8988T (cell line): ENCODE measurements at regions not wholly inside any gene's neighbourhood (a gene's known extent, or its start where the extent isn't known, plus 50 kb on each side); places are given as distances from the start of the nearest gene placed in this dataset.

Source experiments
- DNase-seq: peaks from one replicate; pipeline ENCODE4 v3.0.0; 2011

DNA sequence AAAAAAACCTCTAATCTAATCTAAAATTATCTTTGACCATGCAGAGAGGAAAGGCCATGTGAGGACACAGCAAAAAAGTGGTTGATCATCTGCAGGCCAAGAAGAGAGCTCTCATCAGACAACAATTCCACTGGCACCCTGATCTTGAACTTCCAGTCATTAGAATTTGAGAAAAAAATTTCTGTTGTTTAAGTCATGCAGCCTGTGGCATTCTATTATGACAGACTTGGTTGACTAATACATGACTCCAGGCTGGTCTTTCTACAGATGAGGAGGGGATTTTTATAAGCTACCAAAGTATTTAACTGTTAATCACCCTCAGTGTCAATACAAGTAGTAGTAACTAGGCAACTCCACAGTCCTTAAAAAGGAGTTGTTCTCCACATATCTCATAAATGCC lies 358.5 kb upstream of the RGMB start:
- DNase-seq: no peak

DNA sequence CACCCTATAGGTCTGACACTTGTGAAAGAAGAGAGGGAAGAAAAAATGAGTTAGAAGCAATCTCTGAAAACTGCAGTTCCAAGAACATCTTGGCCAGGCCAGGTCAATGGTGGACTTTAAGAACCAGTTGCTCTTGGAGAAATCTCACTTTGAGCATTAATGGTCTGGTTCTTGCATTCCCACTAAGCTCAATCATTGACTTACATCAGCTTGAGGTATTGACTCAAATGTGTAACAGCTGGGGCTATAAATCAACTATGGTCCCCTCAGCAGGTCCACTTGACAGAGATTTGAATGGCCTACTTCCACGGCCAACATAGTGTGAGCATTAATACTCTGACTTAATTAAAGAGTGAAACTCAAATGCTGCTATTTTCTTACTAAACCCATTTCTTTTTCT lies 357.8 kb upstream of the RGMB start:
- DNase-seq: no peak

DNA sequence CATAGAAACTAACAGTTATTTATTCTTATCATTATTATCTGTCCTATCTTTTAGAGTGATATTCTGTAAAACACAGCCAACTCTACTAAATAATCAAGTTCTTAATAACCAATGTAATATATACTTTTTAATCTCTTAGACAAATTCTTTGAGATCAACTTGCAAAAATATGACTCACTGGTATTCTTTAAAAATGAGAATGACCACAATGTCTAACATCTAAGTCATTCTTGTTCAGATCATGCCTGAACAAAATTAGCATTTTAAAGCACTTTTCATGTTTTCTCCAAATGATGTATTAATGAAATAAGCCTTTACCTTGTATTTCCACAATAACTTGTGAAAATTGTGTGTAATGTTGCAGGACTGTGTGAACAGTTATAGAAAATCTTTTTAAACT lies 356.9 kb upstream of the RGMB start:
- no peak for DNase-seq

DNA sequence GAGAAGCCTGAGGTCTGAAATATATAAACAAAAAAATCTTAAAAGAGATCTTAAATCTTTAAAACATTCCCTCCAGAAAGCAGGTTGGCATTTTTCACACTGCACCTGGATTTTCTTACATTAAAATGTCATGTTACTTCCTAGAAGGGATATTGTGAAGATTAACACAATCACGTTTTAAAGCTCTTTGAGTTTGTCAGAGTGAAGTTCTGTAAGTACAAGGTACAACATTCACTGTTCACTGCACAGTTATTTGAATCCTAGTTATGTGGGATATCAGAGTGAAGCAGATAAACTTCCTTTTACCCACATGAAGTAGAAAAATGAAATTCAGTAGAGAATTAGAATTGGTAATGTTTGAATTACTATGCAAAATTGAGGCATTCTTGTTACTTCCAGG lies 353.6 kb upstream of the RGMB start:
- no peak for DNase-seq

DNA sequence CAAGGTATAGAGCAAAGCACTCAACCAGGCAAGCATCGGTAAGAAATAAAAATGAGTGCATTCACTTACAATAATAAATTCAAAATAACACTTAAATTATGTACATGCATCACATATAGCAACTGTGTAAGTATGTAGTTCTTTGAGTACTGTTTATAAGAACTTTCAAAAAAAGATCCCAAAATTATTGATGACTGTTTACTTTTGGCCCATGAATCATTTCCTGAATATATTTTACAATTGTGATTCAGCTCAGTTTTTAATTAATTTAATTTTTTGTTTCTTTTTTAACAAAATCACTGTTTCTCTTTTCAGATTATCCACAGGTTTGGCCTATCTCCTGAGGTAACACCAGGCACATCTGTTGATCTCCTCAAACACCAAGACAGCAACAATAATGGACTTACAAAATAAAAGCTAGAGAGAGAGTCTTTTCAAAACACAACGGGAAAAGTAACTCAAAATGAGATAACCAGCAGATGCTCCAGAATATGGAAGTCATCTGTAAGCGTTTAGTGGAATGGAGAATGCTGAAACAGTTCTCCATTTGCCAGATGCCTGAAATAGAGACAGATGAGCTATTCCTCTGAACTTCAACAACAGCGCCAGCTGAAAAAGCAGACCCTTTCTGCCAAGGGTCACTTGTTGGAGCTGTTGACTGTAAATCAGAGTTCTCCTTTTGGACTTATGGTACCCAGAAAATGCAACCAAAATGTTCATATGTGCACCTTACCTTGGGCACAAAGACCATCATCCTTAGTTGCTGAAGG lies 348.6 kb upstream of the RGMB start:
- DNase-seq: no peak

DNA sequence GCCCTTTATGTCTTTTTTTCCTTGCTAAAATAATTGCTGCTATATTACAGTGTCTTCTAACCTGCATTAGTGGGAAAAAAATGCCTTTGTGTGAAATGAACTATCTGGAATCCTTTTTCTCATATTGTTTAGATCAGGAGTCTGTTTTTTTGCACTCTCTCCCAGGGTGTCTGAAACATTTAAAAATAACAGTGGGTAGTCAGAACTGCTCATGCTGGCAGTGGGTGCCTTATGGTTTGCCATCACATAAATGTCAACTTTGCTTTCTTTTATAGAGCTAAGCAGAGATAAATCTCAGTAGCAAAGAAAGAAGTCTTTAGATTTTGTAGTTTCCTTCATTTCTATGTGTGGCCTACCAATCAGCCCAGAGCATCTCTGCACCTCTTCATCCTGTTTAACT lies 347.8 kb upstream of the RGMB start:
- no peak for DNase-seq

DNA sequence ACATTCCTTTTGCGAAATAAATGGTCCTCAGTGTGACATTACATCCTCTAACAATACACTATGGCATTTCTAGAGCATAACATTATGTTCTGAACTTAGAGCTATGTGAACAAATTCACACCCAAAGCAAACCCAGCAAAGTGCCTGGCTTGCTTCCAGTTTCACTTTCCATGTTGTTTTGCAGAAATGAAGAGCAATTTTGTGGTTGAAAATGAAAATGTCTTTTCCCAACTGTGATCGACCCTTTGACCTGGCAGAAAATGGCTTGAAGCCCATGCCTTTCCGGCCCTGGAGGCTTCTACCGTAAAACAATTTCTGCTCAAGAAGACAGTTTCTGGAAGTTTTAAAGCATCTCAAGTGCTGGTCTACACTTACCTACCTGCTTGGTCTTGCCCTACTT lies 344.7 kb upstream of the RGMB start:
- no peak for DNase-seq

DNA sequence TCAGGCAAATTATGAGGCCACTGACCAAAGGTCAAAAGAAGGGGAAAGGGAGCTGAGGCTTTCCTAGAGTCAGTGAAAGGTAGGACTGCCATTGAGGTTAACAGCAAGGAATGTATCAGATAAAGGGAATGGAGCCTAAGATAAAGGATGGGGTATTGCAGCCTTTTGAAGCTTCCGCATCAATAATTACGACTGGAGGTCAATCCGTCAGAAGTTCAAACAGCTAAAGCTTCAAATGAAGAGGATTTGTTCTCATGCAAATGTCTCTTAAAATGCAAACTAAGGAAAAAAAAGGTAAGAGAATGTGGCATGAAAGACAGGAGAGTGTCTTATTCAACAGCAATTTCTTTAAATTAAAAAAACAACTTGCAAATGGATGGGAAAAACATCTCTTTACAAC lies 341.1 kb upstream of the RGMB start:
- no peak for DNase-seq

DNA sequence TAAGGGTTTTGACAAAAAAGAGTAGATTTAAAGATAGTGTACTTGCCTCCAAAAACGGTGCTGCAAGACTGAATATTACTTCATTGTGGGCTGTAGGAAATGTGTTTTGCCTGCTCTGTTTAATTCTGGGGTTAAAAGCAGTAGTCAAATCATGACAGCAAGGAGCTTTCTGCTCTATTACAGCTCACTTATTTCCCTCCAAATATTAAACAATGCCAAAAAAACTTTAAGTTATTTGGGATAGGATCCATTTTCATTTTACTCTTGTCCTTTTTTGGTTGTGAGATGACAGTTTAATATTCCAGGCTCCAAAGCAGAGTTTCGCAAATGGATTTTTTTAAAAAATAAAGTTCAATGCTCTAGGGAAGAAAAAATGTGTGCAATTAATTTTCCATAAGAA lies 340.4 kb upstream of the RGMB start:
- DNase-seq: no peak

DNA sequence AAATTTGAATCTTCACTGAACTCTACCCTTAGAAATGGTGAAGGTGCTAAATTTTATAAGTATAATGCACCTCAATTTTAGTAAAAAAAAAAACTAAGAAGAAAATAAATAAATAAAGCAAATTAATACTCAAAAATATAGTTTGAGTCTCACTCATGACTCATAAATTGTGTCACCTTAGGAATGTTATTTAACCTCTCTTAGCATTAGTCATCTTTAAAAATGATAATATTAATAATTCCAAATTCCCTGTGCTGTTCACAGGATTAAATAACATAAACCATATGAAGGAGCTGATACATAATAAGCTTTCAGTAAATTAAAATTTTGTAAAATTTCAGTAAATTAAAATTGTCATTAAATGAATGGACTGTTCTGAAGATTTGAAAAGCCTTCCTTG lies 339.8 kb upstream of the RGMB start:
- DNase-seq: no peak

DNA sequence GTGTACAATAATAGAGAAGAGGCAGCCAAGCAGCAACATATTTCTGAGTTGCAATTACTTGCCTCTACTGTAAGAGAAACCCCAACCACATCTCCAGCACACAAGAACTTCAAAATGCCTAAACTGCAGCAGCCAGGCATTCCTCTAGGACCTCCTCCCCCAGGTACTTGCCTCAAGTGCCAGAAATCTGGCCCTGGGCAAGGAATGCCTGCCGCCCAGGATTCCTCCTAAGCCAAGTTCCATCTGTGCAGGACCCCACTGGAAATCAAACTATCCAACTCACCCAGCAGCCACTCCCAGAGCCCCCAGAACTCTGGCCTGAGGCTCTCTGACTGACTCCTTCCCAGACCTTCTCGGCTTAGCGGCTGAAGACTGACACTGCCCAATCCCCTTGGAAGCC lies 336.8 kb upstream of the RGMB start:
- no peak for DNase-seq

DNA sequence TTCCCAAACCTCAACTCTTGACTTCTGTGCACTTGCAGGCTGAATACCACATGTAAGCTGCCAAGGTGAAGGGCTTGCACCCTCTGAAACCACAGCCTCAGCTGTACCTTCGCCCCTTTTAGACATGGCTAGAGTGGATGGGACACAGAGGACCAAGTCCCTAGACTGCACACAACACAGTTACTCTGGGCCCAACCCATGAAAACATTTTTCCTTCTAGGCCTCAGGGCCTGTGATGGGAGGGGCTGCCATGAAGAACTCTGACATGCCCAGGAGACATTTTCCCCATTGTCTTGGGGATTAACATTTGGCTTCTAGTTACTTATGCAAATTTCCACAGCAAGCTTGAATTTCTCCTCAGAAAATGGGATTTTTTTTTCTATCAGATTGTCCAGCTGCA lies 331.0 kb upstream of the RGMB start:
- no peak for DNase-seq

DNA sequence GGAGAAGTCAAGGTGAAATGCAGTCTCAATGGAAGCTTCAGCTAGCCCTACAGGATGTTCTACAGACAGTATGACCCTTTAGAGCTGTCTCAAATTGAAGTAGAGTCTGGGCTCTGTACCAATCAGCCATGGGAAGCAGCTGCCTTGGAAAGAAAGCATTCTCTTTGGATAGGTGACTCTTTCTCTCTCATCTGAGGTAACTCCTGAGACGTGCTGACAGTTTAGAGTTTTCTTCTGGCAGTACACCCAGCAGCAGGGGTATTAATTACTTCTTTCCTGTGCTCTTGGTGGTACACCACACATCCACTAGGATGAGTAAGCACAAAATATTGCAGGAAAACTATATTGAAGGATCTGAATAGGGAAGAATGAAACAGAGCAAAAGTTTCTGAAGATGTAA lies 329.6 kb upstream of the RGMB start:
- DNase-seq: no peak

DNA sequence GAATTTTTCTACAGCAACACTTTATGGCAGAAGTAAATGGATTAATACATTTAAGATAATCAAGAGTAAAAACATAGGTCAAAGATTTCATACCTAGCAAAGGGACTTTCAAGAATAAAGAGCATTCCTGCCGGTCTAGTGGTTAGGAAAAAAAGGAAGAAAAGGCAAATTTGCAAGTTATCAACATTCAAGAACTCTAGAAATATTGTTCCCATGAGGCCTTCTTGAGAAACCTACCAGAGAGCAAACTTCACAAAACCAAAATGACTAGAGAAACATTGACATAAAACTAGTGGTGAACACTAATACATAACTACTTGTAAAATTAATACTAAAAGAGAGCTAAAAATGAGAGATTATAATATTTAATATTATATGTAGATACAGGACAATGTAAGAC lies 320.2 kb upstream of the RGMB start:
- DNase-seq: no peak

DNA sequence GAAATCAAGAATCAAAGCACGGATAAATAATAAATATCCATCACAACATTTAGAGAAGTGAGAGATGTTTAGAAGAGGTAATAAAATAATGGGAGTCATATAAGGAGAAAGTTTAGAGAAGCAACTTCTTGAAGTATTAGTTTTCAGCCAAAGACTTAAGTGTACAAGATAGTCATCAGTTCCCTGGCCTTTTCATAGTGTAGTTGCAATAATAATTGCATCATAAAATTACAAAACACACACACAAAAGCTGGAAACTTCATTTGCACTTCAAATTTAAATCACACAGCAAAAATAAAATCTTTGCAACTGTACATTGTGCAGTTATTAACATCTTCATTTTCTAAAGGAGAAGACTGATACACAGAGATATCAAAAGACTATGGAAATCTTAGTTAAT lies 319.1 kb upstream of the RGMB start:
- DNase-seq: no peak

DNA sequence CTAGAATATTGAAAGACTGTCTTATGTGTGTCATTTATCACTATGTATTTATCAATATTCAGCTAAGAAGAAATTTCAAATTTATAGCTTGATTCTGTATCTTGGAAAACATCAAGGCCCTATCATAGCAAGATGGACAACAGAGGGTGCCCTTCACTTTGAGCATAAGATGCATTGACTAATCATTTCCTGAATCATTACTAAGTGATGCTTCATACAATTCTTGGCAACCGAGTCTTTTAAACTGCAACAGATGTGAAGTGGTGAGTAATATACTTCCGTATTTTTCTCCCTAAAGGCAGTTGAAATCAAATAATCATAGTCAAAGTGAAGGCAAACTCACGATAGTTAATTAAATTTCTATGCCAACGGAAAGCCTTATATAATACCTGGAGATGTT lies 318.6 kb upstream of the RGMB start:
- peak; percentile 13 for DNase-seq

DNA sequence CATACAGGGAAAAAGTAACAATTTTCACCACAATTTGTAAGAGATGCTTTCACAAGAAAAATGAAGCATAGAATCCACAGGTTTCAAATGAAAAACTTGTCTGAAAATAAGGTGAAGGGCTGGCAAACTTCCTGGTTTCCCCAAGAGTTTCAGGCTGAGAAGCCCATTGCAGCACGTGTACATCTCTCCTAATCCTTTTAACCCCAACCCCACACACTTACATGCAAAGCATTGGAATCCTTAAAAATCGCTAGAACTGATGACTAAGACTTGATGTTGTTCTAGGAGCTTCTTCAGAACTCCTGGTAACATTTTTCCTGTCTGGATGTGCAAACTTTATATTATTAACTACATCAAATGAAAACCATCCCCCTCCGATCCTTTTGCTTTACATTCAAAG lies 317.8 kb upstream of the RGMB start:
- no peak for DNase-seq

DNA sequence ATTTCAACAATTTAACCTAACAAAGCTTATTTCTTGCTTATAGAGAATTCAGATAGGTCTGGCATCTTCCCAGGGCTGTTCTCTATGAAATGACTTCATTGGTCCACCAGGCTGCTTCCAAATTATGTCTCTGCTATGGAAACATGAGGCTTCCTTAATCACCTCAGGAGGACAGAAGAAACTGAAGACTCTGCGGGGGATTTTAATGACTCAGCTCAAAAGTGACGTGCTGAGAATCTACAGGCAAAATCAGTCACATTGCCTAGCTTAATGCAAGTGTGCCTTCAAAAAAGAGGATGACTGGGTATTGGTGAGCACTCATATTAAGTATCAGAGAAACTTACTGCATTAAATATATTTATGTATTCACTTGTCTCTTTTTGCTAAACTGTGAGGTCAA lies 315.5 kb upstream of the RGMB start:
- DNase-seq: no peak

DNA sequence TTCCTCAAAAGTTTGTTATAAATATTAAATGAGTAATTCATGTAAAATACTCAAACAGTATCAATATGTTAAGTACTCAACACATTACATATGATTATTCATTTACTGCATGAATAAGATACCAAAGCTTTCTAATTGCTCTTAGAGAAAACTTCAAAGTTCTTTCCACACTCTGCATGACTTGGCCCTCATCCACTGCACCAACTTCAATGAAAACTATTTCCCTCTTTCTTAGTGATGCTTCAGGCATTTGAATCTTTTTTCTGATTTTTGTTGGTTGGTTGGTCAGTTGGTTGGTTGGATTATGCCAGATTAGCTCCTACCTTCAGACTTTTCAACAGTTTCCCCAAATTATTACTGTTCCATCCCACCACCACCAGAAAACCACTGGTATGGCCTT lies 314.7 kb upstream of the RGMB start:
- DNase-seq: no peak

DNA sequence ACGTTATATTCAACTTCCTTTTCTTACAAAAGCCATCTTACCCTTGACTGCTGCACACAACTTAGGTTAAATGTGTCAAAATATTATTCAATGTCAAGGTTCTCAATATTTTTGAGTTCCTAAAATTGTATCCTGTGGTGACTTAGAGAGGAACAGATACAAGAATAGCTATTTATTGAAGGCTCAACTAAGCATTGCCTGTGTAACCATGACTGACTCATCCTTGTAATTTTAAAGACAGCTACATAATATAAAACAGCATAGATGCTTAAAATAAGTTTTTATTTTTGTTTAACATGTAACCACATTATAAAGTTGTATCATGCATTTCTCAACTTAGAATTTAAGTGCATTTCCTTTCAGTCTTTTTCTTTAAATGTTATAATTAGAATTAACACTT lies 312.9 kb upstream of the RGMB start:
- DNase-seq: no peak

DNA sequence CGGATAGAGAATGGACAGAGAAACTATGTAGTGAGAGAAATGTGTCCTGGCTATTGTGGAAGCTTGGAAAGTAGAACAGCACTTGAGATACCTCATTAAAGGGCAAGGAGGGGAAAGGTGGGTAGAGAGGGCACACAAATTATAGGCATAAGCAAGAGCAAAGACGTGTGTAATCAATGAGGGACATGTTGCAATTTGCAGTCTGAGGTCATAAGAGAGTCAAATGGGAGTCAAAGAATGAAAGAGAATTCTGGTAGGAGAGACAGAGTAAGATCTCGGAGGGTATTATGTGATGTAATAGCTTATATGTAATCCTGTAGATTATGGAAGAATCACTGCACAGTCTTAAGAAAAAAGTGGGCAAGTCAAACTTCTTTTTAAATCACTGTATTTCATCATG lies 312.0 kb upstream of the RGMB start:
- DNase-seq: no peak

DNA sequence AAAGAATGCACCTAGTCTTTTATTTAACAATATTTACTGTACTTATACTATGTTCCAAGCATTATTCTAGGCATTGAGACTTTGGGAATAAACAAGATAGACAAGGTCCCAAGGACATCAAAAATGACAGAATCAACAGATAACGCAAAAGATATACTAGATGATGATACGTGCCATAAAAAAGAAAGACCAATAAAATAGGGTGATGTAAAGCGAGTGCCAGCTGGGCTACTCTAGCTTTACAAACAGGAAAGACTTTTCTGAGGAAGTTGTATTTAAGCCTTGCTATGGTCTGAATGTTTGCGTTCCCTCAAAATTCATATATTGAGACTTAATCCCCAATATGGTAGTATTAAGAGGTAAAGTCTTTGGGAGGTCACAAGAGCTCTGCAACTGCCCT lies 310.2 kb upstream of the RGMB start:
- DNase-seq: no peak

DNA sequence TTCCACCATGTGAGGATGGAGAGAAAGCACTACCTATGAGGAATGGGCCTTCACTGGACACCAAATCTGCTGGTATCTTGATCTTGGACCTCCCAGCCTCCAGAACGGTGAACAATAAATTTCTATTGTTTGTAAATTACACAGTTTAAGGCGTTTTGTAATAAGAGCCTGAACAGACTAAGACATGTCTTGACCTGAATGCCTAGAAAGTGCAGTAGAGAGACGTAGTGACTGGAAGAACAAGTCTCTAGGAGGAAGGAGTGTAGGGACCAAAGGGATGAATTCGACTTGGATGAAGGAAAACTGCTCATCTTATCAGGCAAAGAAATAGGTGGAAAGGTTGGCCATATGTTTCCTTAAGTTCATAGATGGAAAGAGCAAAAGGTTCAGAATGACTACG lies 309.8 kb upstream of the RGMB start:
- no peak for DNase-seq

DNA sequence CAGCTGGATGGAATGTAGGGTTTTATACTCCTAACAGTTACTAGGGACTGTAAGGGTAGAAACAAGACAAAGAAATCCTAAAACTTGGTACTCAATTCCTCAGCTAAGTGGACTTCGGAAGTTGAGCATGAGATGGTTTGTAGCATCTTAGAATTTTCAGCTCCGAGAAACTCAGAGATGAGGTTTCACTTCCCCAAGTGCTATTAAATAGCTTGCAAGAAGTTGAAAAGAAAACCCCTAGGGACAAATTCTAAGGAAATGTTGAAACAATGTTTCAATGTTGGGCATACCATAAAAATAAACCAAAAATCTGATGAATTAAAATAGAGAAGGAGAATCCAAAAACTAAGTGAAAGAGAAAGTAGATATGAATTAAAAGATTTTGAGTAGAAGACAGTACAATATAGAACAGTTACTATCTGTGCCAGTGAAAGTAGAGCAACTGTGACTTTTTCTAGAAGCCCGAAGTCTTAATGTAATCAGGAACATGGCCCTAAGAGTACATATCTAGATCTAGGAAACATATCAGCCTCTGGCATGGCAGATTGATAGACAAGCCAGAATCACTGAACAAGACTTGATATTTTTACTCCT lies 308.6 kb upstream of the RGMB start:
- no peak for DNase-seq

DNA sequence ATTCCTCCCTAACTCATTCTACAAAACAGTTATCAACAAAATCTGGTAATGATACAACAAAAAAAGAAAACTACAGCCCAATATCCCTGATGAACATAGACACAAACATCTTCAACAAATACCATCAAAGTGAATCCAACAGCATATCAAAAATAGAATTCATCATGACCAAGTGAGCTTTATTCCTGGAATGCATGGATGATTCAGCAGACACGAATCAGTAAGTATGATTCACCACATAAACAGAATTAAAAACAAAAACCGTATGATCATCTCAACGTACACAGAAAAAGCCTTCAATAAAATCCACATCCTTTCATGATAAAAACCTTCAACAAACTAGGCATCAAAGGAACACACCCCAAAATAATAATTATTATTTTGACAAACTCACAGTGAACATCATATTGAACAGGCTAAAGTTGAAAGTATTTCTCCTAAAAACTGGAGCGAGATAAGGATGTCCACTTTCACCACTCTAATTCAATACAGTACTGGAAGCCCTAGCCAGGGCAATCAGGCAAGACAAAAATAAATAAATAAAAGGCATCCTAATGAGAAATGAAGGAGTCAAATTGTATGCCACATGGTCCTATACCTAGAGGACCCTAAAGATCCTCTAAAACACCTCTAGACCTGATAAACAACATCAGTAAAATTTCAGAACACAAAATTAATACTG lies 305.1 kb upstream of the RGMB start:
- no peak for DNase-seq
